Keratinocyte (primary cell): ENCODE measurements at regions not wholly inside any gene's neighbourhood (a gene's known extent, or its start where the extent isn't known, plus 50 kb on each side); places are given as distances from the start of the nearest gene placed in this dataset.

Experiments used
- EZH2 ChIP-seq: IDR thresholded peaks from one replicate; pipeline ENCODE4 v1.6.1; 2012; ENCODE audit warnings: inconsistent platforms, mild to moderate bottlenecking, low read length, moderate library complexity
- TF ChIP-seq, protein P1 (sequence below), 3 experiments: IDR thresholded peaks in 1 of 3; conservative IDR thresholded peaks in 1 of 3; optimal IDR thresholded peaks in 1 of 3; 2 replicates in 2 of 3; 3 replicates in 1 of 3; pipeline versions ENCODE3 to v1.5.1; 2011; ENCODE audit warnings: low read length in 3 of 3, mild to moderate bottlenecking in 3 of 3, moderate library complexity in 2 of 3, control low read depth in 1 of 3, inconsistent platforms in 1 of 3; ENCODE audit not compliant: insufficient read depth in 2 of 3; ENCODE audit errors: extremely low read depth in 1 of 3

GRCh38 chr14:85824526-85824925, 294.6 kb downstream of the FLRT2 start:
- TF ChIP-seq, protein P1, sequence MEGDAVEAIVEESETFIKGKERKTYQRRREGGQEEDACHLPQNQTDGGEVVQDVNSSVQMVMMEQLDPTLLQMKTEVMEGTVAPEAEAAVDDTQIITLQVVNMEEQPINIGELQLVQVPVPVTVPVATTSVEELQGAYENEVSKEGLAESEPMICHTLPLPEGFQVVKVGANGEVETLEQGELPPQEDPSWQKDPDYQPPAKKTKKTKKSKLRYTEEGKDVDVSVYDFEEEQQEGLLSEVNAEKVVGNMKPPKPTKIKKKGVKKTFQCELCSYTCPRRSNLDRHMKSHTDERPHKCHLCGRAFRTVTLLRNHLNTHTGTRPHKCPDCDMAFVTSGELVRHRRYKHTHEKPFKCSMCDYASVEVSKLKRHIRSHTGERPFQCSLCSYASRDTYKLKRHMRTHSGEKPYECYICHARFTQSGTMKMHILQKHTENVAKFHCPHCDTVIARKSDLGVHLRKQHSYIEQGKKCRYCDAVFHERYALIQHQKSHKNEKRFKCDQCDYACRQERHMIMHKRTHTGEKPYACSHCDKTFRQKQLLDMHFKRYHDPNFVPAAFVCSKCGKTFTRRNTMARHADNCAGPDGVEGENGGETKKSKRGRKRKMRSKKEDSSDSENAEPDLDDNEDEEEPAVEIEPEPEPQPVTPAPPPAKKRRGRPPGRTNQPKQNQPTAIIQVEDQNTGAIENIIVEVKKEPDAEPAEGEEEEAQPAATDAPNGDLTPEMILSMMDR (optimal IDR thresholded peaks at IDR 0.05 in 1 of 3, IDR thresholded peaks at IDR 0.05 in 1 of 3, conservative IDR thresholded peaks at IDR 0.05 in 1 of 3; ENCODE audit: extremely low read depth in 1 of 3, insufficient read depth in 2 of 3, low read length in 3 of 3), result no peak
- no peak for TF ChIP-seq EZH2
